GM23338 (cell line): ENCODE measurements at regions not wholly inside any gene's neighbourhood (a gene's known extent, or its start where the extent isn't known, plus 50 kb on each side); places are given as distances from the start of the nearest gene placed in this dataset.

Experiments
- ATAC-seq: fragments of 200-7000 bp; cut with Tn5 transposase; 3 replicates; pipeline ENCODE4 v1.9.1; 2020
- DNase-seq: peaks from one replicate; pipeline ENCODE4 v3.0.0-alpha.2; 2015; ENCODE audit warnings: low spot score
- H2AFZ ChIP-seq: fragments of 200-600 bp; sonication (generic); 2 replicates; pipeline ENCODE4 v1.8.0; 2016; ENCODE audit warnings: antibody characterized with exemption, mild to moderate bottlenecking, moderate library complexity
- H3F3A ChIP-seq: fragments of 200-600 bp; sonication (generic); replicated peaks from 2 replicates; pipeline ENCODE4 v1.8.0; 2017; ENCODE audit warnings: antibody characterized with exemption, mixed run types, low read depth
- H3K27ac ChIP-seq: fragments of 200-600 bp; sonication (generic); 2 replicates; pipeline ENCODE4 v1.6.1; 2016; ENCODE audit warnings: low read depth
- H3K27me3 ChIP-seq: fragments of 200-600 bp; sonication (generic); 2 replicates; pipeline ENCODE4 v1.8.0; 2016; ENCODE audit warnings: mild to moderate bottlenecking, mixed run types, moderate library complexity; ENCODE audit not compliant: insufficient read depth
- H3K36me3 ChIP-seq: fragments of 200-600 bp; sonication (generic); 2 replicates; pipeline ENCODE4 v1.8.0; 2016; ENCODE audit warnings: mild to moderate bottlenecking; ENCODE audit not compliant: insufficient read depth
- H3K4me1 ChIP-seq: fragments of 200-600 bp; sonication (generic); 2 replicates; pipeline ENCODE4 v1.8.0; 2016; ENCODE audit warnings: mild to moderate bottlenecking, moderate library complexity; ENCODE audit not compliant: insufficient read depth
- H3K4me2 ChIP-seq: fragments of 200-600 bp; sonication (generic); 2 replicates; pipeline ENCODE4 v1.7.1; 2017; ENCODE audit warnings: mixed run types
- H3K4me3 ChIP-seq: fragments of 200-600 bp; sonication (generic); 2 replicates; pipeline ENCODE4 v1.6.1; 2016; ENCODE audit warnings: mixed run types
- H3K79me2 ChIP-seq: fragments of 200-600 bp; sonication (generic); replicated peaks from 2 replicates; pipeline ENCODE4 v1.8.0; 2017; ENCODE audit warnings: mild to moderate bottlenecking; ENCODE audit not compliant: insufficient read depth
- H3K9me2 ChIP-seq: fragments of 200-600 bp; sonication (generic); 2 replicates; pipeline ENCODE4 v1.8.0; 2017; ENCODE audit not compliant: insufficient read depth
- H4K20me1 ChIP-seq: fragments of 200-600 bp; sonication (generic); replicated peaks from 2 replicates; pipeline ENCODE4 v1.8.0; 2017; ENCODE audit warnings: mild to moderate bottlenecking; ENCODE audit not compliant: insufficient read depth
- H3K27ac Mint-ChIP-seq: 2 replicates; pipeline ENCODE4 v1.8.0; 2020; ENCODE audit warnings: inconsistent platforms, mild to moderate bottlenecking, moderate library complexity, mixed read lengths
- H3K27me3 Mint-ChIP-seq: 3 replicates; pipeline ENCODE4 v1.8.0; 2022; ENCODE audit warnings: low read depth, mild to moderate bottlenecking, moderate library complexity, mixed read lengths, inconsistent platforms; ENCODE audit not compliant: insufficient read depth, poor library complexity
- H3K36me3 Mint-ChIP-seq: 3 replicates; pipeline ENCODE4 v1.8.0; 2021; ENCODE audit warnings: low read depth, mild to moderate bottlenecking, inconsistent platforms, moderate library complexity, mixed read lengths
- H3K4me1 Mint-ChIP-seq: 3 replicates; pipeline ENCODE4 v1.8.0; 2020; ENCODE audit warnings: mild to moderate bottlenecking, inconsistent platforms, mixed read lengths
- H3K4me3 Mint-ChIP-seq: 3 replicates; pipeline ENCODE4 v1.8.0; 2021; ENCODE audit warnings: moderate library complexity, mild to moderate bottlenecking, inconsistent platforms, mixed read lengths
- H3K9me3 Mint-ChIP-seq: 3 replicates; pipeline ENCODE4 v1.8.0; 2020; ENCODE audit warnings: moderate library complexity, mild to moderate bottlenecking, inconsistent platforms, mixed read lengths
- CREB1 ChIP-seq: fragments of 250-450 bp; sonication (Bioruptor Pico); IDR thresholded peaks from 2 replicates; pipeline ENCODE4 v1.5.0; 2020; ENCODE audit warnings: low read depth, mild to moderate bottlenecking, moderate library complexity
- ETS1 ChIP-seq: IDR thresholded peaks from 2 replicates; pipeline ENCODE4 v1.6.1; 2016; ENCODE audit warnings: antibody characterized with exemption
- EZH2 ChIP-seq: fragments of 200-600 bp; sonication (generic); IDR thresholded peaks from one replicate; pipeline ENCODE4 v1.8.0; 2017; ENCODE audit warnings: antibody characterized with exemption, mild to moderate bottlenecking, low read depth; ENCODE audit not compliant: unreplicated experiment
- EZH2phosphoT487 ChIP-seq: fragments of 200-600 bp; sonication (generic); IDR thresholded peaks from one replicate; pipeline ENCODE4 v1.8.1; 2018; ENCODE audit warnings: antibody characterized with exemption; ENCODE audit not compliant: unreplicated experiment
- JUNB ChIP-seq: IDR thresholded peaks from one replicate; pipeline ENCODE4 v1.6.1; 2016; ENCODE audit warnings: antibody characterized with exemption; ENCODE audit not compliant: unreplicated experiment
- POLR2AphosphoS5 ChIP-seq: IDR thresholded peaks from 2 replicates; pipeline ENCODE4 v1.6.1; 2016; ENCODE audit warnings: antibody characterized with exemption, low read depth
- REST ChIP-seq: IDR thresholded peaks from one replicate; pipeline ENCODE4 v1.6.1; 2018; ENCODE audit warnings: antibody characterized with exemption; ENCODE audit not compliant: unreplicated experiment
- STAT1 ChIP-seq: IDR thresholded peaks from one replicate; pipeline ENCODE4 v1.6.1; 2016; ENCODE audit warnings: antibody characterized with exemption; ENCODE audit not compliant: unreplicated experiment
- ZNF114 ChIP-seq: fragments of 250-450 bp; sonication (Bioruptor Pico); IDR thresholded peaks from 2 replicates; pipeline ENCODE4 v1.5.0; 2020; ENCODE audit warnings: mild to moderate bottlenecking, moderate library complexity
- ZNF331 ChIP-seq: fragments of 250-450 bp; sonication (Bioruptor Pico); IDR thresholded peaks from 2 replicates; pipeline ENCODE4 v1.5.0; 2020; ENCODE audit warnings: low read depth, mild to moderate bottlenecking, moderate library complexity
- TF ChIP-seq, protein P1 (sequence below), 2 experiments: fragments of 200-600 bp in 1 of 2; sonication (generic) in 1 of 2; conservative IDR thresholded peaks; 2 replicates each; pipeline versions ENCODE4 v1.5.1 to v1.6.1; 2016 to 2017; ENCODE audit warnings: antibody characterized with exemption in 2 of 2, low read depth in 2 of 2, mild to moderate bottlenecking in 2 of 2, moderate library complexity in 1 of 2

- H3K4me2 ChIP-seq: no peak overlapping the region
- H3K9me3 Mint-ChIP-seq: no peaks in the 10 kb centered on the region
These were observed 319.7 kb upstream of the TSHZ3 start for GRCh38 chr19:31668921-31669320.

GRCh38 chr19:31670931-31671330 is 321.7 kb upstream of the TSHZ3 start:
- Histone ChIP-seq H3F3A (no peaks in the 10 kb centered on the region), H3K9me2 (no peaks in the 10 kb centered on the region), H3K4me1 (no peaks in the 10 kb centered on the region), H4K20me1 (no peaks in the 10 kb centered on the region), H3K4me2 (no peak overlapping the region), H3K27me3 (no peaks in the 10 kb centered on the region), H3K4me3 (no peak overlapping the region), H3K36me3 (no peaks in the 10 kb centered on the region; the same call in 1 of the 2 replicates), H3K79me2 (no peaks in the 10 kb centered on the region), H2AFZ (no peak overlapping the region), H3K27ac (no peak overlapping the region)
- no peaks in the 10 kb centered on the region; the same call in 2 of the 3 replicates for H3K9me3 Mint-ChIP-seq
- peaks cover 2% of the 10 kb centered on the region for H3K27me3 Mint-ChIP-seq
- no peak for DNase-seq
- no peaks in the 10 kb centered on the region for H3K36me3 Mint-ChIP-seq
- H3K4me3 Mint-ChIP-seq: no peak overlapping the region
- H3K27ac Mint-ChIP-seq: no peak overlapping the region
- H3K4me1 Mint-ChIP-seq: peaks cover 8% of the 10 kb centered on the region; the same call in 2 of the 3 replicates
- no peak for ATAC-seq
- no peak for TF ChIP-seq CREB1
- TF ChIP-seq, protein P1, sequence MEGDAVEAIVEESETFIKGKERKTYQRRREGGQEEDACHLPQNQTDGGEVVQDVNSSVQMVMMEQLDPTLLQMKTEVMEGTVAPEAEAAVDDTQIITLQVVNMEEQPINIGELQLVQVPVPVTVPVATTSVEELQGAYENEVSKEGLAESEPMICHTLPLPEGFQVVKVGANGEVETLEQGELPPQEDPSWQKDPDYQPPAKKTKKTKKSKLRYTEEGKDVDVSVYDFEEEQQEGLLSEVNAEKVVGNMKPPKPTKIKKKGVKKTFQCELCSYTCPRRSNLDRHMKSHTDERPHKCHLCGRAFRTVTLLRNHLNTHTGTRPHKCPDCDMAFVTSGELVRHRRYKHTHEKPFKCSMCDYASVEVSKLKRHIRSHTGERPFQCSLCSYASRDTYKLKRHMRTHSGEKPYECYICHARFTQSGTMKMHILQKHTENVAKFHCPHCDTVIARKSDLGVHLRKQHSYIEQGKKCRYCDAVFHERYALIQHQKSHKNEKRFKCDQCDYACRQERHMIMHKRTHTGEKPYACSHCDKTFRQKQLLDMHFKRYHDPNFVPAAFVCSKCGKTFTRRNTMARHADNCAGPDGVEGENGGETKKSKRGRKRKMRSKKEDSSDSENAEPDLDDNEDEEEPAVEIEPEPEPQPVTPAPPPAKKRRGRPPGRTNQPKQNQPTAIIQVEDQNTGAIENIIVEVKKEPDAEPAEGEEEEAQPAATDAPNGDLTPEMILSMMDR (conservative IDR thresholded peaks at IDR 0.05; ENCODE audit: low read depth in 2 of 2): no peak
- no peak for TF ChIP-seq STAT1
- no peak for TF ChIP-seq EZH2
- TF ChIP-seq EZH2phosphoT487: no peak
- TF ChIP-seq ETS1: no peak
- no peak for TF ChIP-seq ZNF114 (CRISPR knock-in tag)
- TF ChIP-seq JUNB: no peak
- no peak for TF ChIP-seq ZNF331 (CRISPR knock-in tag)
- no peak for TF ChIP-seq POLR2AphosphoS5
- no peak for TF ChIP-seq REST

More at GRCh38 chr19:31668921-31669320, 319.7 kb upstream of the TSHZ3 start:
- H3K27ac Mint-ChIP-seq: no peak overlapping the region
- ATAC-seq: no peak
- H3K36me3 ChIP-seq: no peaks in the 10 kb centered on the region
- no peaks in the 10 kb centered on the region for H3K27me3 ChIP-seq
- H4K20me1 ChIP-seq: no peaks in the 10 kb centered on the region
- peak overlapping the region; percentile 59; the same call in 1 of the 2 replicates for H2AFZ ChIP-seq
- DNase-seq: no peak
- no peak overlapping the region for H3K4me3 ChIP-seq
- H3K4me3 Mint-ChIP-seq: no peak overlapping the region
- H3F3A ChIP-seq: no peaks in the 10 kb centered on the region
- TF ChIP-seq EZH2phosphoT487: no peak
- TF ChIP-seq ETS1: no peak
- no peak for TF ChIP-seq STAT1
- no peak overlapping the region for H3K27ac ChIP-seq
- H3K27me3 Mint-ChIP-seq: peaks cover 2% of the 10 kb centered on the region
- H3K4me1 ChIP-seq: no peaks in the 10 kb centered on the region
- no peaks in the 10 kb centered on the region for H3K79me2 ChIP-seq
- no peaks in the 10 kb centered on the region for H3K36me3 Mint-ChIP-seq
- peaks cover 6% of the 10 kb centered on the region; the same call in 1 of the 3 replicates for H3K4me1 Mint-ChIP-seq
- H3K9me2 ChIP-seq: no peaks in the 10 kb centered on the region
